Stomach (tissue), 4 donors: ENCODE measurements at regions not wholly inside any gene's neighbourhood (a gene's known extent, or its start where the extent isn't known, plus 50 kb on each side); places are given as distances from the start of the nearest gene placed in this dataset.

ENCODE experiments used
- POLR2A ChIP-seq, 4 donors: fragments of 450-650 bp; IDR thresholded peaks; one replicate each; pipeline ENCODE4 v1.6.1; 2016; ENCODE audit warnings: antibody characterized with exemption in 4 of 4, control low read depth in 2 of 4, mild to moderate bottlenecking in 1 of 4, moderate library complexity in 1 of 4
- TF ChIP-seq, protein P1 (sequence below), 7 experiments: fragments of 450-650 bp in 4 of 7; fragments of 200-600 bp in 3 of 7; sonication (generic) in 3 of 7; IDR thresholded peaks; one replicate each; pipeline ENCODE4 v1.5.1; 2016 to 2019; ENCODE audit warnings: antibody characterized with exemption in 7 of 7, control low read depth in 2 of 7, mild to moderate bottlenecking in 1 of 7

- TF ChIP-seq, protein P1, sequence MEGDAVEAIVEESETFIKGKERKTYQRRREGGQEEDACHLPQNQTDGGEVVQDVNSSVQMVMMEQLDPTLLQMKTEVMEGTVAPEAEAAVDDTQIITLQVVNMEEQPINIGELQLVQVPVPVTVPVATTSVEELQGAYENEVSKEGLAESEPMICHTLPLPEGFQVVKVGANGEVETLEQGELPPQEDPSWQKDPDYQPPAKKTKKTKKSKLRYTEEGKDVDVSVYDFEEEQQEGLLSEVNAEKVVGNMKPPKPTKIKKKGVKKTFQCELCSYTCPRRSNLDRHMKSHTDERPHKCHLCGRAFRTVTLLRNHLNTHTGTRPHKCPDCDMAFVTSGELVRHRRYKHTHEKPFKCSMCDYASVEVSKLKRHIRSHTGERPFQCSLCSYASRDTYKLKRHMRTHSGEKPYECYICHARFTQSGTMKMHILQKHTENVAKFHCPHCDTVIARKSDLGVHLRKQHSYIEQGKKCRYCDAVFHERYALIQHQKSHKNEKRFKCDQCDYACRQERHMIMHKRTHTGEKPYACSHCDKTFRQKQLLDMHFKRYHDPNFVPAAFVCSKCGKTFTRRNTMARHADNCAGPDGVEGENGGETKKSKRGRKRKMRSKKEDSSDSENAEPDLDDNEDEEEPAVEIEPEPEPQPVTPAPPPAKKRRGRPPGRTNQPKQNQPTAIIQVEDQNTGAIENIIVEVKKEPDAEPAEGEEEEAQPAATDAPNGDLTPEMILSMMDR (IDR thresholded peaks at IDR 0.05), result no peak
- no peak for TF ChIP-seq POLR2A (IDR thresholded peaks at IDR 0.05)
These were observed 101.2 kb downstream of the RTP5 start for GRCh38 chr2:241970716-241971115.
